AG08395 (cell line): ENCODE measurements at regions not wholly inside any gene's neighbourhood (a gene's known extent, or its start where the extent isn't known, plus 50 kb on each side); places are given as distances from the start of the nearest gene placed in this dataset.
"Not testable (repeated sequence)": the region's sequence is repeated elsewhere in the genome, so short reads cannot be mapped to it uniquely, and the experiment has no call there.

ENCODE experiments used
- DNase-seq: peaks from one replicate; pipeline ENCODE4 v3.0.0; 2012; ENCODE audit warnings: mixed read lengths, low spot score

DNA sequence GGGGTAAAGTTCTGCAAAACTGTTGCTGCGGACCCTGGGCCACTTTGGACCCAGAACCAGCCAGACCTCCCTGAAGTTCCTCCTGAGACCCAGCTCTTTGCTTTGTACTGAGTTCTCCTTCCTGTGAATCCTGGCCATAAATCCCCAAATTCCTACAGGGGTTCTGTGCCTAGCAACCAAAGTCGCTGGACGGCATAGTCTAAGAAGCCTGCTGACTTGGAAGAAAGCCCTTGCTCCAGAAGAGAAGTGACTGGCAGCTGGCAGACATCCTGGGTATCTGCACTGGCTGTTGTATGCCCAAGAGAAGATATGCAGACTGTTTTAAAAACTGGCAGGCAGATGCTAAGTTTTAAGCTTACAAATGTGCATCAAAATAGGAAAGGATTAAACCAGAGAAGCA lies 99.9 kb upstream of the SLC24A4 start:
- no peak for DNase-seq

DNA sequence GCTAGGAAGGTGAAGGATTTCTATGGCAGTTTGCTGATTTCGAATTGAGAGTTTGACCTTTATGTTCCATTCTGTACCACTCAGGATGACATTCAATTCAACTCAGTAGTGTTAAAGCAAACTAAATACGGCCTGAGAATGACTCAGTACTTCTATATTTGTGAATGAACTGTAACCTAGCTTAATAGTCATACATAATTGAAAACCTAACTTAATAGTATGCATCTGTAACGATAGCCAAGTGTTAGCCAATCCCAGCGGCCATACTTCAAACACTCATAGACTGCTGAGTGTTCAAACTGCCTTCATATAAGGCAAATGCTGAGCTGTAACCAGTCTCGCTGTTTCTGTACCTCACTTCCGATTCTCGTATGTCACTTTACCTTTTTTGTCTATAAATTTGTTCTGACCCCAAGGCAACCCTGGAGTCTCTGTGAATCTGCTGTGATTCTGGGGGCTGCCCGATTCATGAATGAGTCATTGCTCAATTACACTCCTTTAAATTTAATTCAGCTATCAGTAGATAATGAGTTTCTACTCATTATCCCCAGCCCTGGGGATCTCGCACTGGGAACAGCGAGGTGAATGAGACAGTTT lies 98.5 kb upstream of the SLC24A4 start:
- DNase-seq, result no peak

DNA sequence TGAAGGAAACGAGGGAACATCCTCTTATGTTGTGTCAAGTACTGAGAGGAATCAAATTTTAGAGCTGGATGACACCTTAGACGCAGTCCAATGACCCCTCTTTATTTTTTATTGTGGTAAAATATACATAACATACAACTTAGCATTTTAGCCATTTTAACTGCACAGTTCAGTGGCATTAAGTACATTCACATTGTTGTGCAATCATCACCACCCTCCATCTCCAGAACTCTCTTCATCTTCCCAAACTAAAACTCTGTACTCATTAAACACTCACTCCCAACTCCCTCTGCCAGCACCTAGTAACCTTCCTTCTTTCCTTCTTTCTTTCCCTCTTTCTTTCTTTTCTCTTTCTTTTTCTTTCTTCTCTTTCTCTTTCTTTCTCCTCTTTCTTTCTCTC lies 97.2 kb upstream of the SLC24A4 start:
- no peak for DNase-seq

DNA sequence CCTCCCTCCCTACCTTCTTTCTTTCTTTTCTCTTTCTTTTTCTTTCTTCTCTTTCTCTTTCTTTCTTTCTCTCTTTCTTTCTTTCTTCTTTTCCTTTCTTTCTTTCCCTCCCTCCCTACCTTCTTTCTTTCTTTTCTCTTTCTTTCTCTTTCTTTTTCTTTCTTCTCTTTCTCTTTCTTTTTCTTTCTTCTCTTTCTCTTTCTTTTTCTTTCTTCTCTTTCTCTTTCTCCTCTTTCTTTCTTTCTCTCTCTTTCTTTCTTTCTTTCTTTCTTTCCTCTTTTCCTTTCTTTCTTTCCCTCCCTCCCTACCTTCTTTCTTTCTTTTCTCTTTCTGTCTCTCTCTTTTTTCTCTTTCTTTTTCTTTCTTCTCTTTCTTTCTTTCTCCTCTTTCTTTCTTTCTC lies 96.8 kb upstream of the SLC24A4 start:
- DNase-seq, result not testable (repeated sequence)

DNA sequence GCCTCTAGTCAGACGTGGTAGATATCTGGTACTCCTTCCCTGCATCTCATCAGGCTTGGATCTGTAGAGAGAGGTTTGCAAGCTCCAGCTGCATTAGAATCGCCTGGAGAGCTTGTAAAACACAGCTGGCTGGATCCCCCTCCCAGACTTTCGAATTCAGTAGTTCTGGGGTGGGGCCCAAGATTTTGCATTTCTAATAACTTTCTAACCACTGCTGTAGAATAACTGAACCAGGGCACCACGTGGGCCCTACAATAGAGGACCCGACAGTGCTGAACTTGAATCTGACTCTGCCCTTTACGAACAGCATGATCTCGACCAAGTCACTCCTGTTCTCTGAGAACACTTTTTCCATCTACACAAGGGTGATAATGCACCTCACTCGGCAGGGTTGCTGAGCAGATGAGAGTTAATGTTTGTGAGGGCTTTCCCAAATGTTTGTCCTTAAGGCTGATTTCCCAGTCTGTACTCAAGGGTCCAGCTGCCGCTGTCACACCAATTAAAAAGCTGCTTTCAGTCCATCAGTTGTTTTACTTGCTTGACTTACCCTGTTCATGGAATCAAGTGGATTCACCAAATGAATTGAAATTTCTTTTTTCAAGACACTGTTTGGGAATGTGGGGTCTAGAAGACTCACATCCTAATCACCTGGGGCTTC lies 86.6 kb upstream of the SLC24A4 start:
- no peak for DNase-seq

DNA sequence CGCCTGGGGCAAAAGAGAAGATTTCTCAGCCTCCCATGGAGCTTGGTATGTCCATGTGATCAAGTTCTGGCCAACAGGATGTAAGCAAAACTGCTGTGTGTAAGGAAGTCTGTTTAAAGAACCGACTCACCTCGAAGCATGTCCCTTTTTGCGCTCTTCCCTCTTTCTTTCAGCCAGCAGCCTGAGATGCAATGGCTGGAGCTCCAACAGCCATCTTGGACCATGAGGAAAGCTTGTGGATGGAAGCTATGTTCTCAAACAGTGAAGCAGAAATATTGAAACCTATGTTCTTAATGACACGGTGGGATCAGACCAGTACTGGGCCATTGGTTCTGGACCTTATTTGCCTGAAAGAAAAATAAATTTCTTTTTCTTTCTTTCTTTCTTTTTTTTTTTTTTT lies 82.3 kb upstream of the SLC24A4 start:
- DNase-seq, result no peak

DNA sequence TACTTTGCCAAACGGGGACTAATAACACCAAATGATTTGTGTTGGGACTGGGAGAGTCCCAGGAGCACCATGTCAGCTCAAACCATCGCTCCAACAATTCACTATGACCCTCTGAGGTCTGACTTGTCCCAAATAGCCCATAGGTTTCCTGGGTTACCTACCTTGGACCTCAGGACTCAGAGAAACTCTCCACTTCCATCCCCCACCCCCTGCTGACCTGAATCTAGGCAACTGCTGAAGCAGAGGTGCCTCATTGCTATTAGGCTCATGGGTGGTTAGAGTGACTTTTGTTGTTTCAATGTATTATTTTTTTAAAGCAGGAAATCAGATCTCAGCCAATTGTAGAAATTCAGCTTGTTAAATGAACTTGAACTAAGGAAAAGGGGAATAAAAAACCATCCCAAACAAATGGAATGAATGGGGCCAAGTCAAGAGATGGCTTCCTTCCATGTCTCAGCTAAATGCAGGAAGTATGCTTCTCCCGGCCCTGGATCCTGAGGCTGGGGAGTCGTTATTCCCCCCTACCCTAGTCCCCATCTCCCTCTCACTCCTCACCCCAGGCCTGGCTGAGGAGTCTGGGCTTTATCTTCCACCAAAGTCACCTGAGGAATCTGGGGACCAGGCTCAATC lies 80.9 kb upstream of the SLC24A4 start:
- no peak for DNase-seq

DNA sequence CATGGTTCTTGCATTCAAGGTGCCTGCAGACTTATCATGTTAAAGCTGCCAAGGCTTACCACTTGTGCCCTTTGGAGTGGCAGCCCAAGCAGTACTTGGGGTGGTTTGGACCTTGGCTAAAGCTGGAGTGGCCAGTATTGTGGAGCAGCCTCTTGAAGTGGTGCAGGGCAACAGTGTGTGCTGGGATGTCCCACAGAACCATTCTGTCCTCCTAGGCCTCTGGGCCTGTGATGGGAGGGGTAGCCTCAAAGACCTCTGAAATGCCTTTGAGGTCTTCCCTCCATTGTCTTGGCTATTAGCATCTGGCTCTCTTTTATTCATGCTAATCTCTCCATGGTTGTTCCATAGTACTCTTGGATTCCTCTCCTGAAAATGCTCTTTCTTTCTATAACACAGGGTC lies 78.2 kb upstream of the SLC24A4 start:
- no peak for DNase-seq

DNA sequence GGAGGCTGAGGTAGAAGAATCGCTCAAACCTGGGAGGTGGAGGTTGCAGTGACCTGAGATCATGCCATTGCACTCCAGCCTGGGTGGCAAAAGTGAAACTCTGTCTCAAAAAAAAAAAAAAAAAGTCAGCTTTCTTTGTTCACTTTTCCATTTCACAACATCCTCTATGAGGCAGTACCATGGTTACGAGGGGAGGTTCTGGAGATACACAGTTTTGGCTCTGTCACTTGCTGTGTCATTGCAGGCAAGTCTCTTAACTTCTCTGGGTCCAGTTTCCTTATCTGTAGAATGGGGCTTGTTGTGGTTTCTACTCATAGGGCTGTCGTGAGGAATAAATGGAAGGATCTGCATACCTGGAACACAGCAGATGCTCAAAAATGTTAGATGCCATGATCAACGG lies 75.6 kb upstream of the SLC24A4 start:
- DNase-seq, result no peak

DNA sequence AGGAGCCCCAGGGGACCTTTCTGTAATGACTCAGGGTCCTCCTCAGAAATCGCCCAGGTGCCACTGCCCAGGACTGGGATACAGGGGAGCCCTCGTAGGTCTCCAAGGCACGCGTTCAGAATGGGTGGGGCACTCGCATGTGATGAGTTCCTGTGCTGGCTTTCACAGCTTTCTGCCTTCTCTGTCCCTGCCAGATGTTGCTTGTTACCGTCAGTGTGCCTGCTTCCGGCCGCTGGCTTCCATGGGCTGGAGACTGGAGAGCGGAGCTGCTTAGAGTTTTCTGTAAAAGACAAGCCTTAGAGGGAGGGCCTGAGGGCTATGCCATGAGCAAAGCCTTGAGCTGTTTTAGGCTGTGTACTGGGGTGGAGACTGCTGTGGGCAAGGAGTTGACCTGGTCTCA lies 75.0 kb upstream of the SLC24A4 start:
- DNase-seq, result no peak

DNA sequence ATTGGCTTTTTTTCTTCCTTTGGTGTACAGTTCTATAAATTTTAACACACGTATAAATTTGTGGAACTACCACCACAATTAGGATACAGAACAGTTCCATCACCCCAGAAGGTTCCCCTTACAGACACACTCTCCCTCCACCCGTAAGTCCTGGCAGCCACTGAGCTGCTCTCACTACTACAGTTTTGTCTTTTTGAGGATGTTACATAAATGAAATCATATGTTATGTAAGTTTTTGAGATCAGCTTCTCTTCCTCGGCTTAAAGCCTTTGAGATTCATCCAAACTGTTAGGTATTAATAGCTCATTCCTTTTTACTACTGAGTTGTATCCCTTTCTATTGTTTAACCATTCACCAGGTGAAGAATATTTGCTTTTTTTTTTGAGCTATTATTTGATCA lies 74.3 kb upstream of the SLC24A4 start:
- no peak for DNase-seq

DNA sequence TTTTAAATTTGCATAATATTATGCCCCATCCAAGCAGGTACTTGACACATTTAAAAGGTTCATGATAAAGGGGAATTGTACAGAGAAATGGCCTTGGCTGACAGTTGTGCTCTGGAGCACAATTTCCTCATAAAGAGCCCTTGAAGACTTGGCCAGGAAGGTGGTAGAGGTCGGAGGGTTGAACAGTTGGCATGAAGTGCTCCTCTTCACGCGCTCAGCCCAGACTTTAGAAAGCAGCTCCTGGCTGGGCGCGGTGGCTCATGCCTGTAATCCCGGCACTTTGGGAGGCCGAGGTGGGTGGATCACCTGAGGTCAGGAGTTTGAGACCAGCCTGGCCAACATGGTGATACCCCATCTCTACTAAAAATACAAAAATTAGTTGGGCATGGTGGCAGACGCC lies 72.6 kb upstream of the SLC24A4 start:
- DNase-seq, result not testable (repeated sequence)

DNA sequence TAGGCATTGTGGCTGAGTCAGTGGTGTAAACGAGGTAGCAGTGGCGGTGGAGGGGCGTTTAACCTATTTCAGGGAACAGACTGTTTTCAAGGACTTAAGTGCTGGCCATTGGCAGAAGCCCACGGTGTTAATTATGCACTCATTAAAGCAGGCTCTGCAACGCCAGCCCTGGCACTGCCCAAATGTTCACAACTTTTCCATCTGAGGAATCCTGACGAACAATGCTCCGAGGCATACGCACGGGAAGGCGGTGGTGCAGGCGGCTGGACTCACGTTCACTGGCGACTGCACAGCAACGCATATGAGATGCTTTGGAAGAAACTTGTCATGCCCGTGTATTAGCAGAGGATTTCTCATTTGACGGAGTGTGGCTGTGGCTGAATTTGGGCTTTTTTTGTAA lies 70.6 kb upstream of the SLC24A4 start:
- no peak for DNase-seq

DNA sequence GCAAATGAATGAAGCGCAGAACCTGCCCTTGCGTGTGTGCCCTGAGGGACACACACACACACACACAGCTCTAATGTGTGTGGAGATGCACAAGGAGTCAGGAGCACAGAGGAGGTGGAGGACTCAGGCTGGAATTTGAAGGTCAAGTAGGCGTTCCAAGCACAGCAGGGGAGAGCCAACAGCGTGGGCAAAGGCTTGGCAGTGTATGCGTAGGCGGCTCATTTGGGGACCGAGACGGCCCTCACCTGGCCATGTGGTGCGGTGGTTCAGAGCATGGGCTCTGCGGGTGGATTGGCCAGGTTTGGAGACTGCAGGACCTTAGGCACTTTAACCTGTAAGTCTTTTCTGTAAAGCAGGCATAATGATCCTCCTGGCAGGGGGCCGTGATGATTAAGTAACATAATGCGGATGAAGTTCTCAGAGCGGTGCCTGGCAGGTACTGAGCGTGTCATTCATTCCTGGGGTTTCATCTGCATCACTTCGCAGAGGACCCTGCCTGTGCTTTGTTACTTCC lies 69.5 kb upstream of the SLC24A4 start:
- DNase-seq, result no peak

DNA sequence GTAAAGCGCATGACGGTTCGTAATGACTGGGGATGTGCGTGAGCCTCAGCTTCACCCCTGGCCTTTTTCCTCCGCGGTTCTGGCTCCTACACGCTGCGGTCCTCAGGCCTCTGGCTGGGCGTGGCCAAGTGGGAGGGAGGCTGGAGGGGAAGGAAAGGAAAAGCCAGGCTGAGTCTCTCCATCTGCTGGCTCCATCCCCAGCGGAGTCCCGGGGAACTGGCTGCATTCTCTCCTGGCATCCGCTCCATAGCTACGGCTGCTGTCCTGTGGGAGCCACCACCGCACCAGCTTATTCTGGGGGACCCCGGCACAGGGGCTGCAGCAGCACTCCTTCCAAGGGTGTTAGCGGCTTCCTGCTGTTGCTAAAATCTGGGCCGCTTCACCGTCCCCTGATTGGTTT lies 68.2 kb upstream of the SLC24A4 start:
- DNase-seq, result peak; percentile 61

DNA sequence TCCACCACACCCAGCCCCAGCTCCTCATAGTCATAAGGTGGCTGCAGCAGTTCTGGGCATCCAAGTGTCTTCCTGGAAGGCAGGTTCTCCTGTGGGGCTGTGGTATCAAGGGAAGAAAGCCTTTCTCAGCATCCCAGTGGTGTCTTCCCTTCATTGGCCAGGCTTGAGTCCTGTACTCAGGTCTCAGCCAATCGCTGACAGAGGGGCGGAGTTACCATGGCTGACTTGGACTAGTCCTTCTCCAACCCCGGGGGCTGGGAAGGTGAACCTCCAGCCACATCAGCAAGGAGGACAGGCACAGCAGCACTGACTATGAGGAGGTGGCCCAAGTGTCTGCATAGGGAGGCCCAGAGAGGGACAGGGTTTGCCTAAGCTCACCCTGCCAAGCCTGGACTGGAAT lies 64.0 kb upstream of the SLC24A4 start:
- DNase-seq, result no peak

DNA sequence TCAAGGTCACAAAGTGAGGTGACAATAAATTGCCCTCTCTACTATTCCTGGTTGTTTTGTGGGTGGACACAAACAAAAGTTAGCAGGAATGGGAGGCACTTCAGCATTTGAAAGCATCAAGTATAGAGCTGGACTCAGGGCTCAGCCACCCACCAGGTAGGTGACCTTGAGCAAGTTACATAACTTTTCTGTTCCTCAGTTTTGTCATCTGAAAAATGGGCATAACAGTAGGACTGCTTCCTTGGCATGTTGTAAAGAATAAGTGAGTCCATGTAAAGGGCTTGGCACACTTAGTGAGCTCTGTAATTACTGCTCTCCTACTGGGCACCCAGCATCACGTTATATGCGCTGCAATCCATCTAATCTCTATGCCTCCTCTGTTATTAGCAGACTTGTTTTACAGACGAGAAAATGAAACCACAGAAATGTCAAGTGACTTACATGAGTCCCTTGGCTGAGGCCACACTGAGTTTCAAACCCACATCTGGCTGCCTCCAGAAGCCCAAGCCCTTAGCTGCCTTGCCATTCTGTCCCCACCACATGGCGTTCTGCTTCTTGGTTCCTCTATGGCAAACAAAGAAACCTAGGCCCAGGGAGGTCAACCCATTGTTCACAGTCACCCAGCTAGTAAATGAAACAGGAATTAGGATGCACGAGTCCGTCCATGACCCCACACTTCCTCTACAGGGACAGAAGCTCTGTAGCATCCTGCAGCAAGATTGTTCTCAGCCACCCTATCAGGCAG lies 63.2 kb upstream of the SLC24A4 start:
- no peak for DNase-seq

DNA sequence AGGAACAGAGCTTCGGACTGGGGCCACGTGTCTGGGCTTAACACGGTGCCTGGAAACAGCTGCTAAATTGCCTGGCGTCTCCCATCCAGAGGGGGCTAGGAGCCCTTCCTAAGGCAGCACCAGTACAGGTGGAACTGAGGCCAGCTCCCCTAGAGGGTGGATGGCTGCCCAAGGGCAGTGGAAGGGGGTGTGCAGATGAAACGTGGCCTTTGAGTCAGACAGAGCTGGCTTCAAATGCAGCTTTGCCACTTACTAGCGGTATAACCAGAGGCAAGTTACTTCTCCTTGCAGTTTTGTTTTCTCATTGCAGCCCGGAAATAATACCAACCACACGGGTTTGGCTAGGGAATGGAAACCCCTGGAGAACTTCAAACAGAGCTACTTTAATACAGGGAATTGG lies 59.3 kb upstream of the SLC24A4 start:
- DNase-seq, result no peak

DNA sequence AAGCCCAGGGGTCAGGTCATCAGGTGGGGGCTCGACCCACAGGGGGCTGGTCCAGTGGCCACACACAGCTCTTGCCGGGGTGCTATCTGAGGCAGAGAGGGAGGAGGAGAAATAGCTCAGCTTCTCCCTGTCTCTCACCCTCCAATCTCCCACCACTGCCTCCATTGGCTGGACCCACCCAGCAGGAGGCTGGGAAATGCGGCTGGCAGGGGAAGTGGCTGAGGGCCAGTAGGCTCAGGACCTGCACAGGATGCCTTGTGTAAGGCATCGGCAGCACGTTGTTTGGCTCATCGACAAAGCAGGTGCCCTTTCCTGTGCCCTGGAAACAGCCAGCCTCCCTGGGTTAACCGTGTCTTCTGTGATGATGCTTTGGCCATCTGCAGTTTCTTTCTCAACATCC lies 58.8 kb upstream of the SLC24A4 start:
- no peak for DNase-seq

DNA sequence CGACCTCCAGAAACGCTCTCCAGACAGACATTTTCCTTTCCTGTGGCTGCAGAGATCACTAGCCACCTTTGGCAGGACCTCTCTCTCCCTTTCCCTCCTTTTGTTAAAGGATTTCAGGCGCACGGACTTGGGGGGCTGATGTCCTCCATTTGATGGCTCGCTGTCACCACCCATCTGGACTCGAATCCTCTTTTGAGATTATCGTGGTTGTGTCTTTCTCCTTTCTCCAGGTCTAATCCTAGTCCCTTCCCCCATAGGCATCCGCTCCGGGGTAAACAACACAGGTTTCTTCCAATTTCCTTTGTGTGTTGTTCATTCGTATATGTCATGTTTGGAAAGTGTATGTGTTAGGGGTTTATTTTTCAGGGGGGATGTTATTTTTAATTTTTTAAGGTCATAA lies 56.7 kb upstream of the SLC24A4 start:
- DNase-seq, result no peak
